ENCODE measurements at regions not wholly inside any gene's neighbourhood (a gene's known extent, or its start where the extent isn't known, plus 50 kb on each side); places are given as distances from the start of the nearest gene placed in this dataset.

DNA sequence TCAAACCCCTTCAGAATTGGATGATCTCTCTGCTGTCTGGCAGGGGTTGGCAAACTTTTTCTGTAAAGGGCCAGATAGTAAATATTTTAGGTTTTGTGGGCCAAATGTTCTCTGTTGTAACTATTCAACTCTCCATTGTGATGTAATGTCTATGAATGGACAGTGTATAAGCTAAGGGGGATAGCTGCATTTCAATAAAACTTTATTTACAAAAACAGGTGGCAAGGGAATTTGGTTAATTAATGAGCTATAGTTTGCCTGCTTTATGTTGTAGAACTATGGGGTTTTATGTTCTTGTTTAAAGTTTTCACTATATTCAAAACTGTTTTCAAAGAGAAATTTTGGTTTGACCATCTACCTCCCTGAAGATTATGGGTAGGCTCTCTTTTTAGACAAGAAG is 182.1 kb upstream of the CITED2 start:
- no peak for ATAC-seq (ENCODE audit: low read depth in 2 of 2)
- Histone ChIP-seq H3K36me3 (ENCODE audit: control insufficient read depth, insufficient read depth, low read length) (no peaks in the 10 kb centered on the region), H3K27me3 (ENCODE audit: control insufficient read depth, insufficient read depth, low read length) (no peaks in the 10 kb centered on the region), H3K9me3 (ENCODE audit: control insufficient read depth in 2 of 2, low read length in 2 of 2) (no peaks in the 10 kb centered on the region), H3K27ac (ENCODE audit: insufficient read depth, low read length, poor library complexity, severe bottlenecking) (no peak overlapping the region), H3K4me3 (ENCODE audit: low read depth, low read length) (no peak overlapping the region), H3K4me1 (ENCODE audit: control insufficient read depth, insufficient read depth, low read length, poor library complexity, severe bottlenecking) (no peaks in the 10 kb centered on the region)
- H3K27me3 Mint-ChIP-seq: no peaks in the 10 kb centered on the region
- no peaks in the 10 kb centered on the region for H3K4me1 Mint-ChIP-seq
- no peak overlapping the region for H3K4me3 Mint-ChIP-seq
- peaks cover 0 to 2% (median 0%) of the 10 kb centered on the region in 7 donors for H3K9me3 Mint-ChIP-seq
- peaks cover 3% of the 10 kb centered on the region for H3K36me3 Mint-ChIP-seq
- no peak overlapping the region for H3K27ac Mint-ChIP-seq
- no peak for DNase-seq

- no peaks in the 10 kb centered on the region for H3K36me3 Mint-ChIP-seq
- Histone ChIP-seq H3K36me3 (ENCODE audit: control insufficient read depth, insufficient read depth, low read length) (no peaks in the 10 kb centered on the region), H3K4me3 (ENCODE audit: low read depth, low read length) (no peak overlapping the region), H3K27me3 (ENCODE audit: control insufficient read depth, insufficient read depth, low read length) (no peaks in the 10 kb centered on the region), H3K9me3 (ENCODE audit: control insufficient read depth in 2 of 2, low read length in 2 of 2) (no peaks in the 10 kb centered on the region), H3K4me1 (ENCODE audit: control insufficient read depth, insufficient read depth, low read length, poor library complexity, severe bottlenecking) (no peaks in the 10 kb centered on the region), H3K27ac (ENCODE audit: insufficient read depth, low read length, poor library complexity, severe bottlenecking) (no peak overlapping the region)
- DNase-seq (no peak), ATAC-seq (ENCODE audit: low read depth in 2 of 2) (no peak)
- no peaks in the 10 kb centered on the region for H3K27me3 Mint-ChIP-seq
- H3K4me1 Mint-ChIP-seq: no peaks in the 10 kb centered on the region
- no peak overlapping the region for H3K4me3 Mint-ChIP-seq
- no peak overlapping the region for H3K27ac Mint-ChIP-seq
- H3K9me3 Mint-ChIP-seq: peaks cover 0 to 1% (median 0%) of the 10 kb centered on the region in 7 donors
These were observed 179.5 kb upstream of the CITED2 start for GRCh38 chr6:139553916-139554315.

DNA sequence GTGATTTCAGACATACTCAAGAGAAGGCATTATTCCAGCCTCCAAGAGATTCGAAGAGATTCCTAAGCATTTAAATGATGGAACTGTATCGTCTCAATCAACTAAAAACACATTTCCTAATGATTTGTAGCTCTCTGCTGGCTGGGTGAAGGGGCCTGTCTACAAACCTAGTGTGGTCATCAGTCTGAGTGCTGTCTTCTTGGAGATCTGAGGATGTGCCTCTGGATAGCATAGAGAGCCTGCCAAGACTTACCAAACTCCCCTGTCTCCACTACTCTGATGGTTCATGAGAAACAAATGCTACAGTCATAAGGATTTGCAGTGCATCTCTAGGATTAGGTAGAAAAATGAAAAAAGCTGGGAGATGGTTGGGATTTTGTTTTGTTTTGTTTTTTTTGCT is 176.9 kb upstream of the CITED2 start:
- no peaks in the 10 kb centered on the region for H3K4me1 ChIP-seq (ENCODE audit: control insufficient read depth, insufficient read depth, low read length, poor library complexity, severe bottlenecking)
- no peaks in the 10 kb centered on the region for H3K4me1 Mint-ChIP-seq
- peaks cover 0 to 1% (median 0%) of the 10 kb centered on the region in 7 donors for H3K9me3 Mint-ChIP-seq
- H3K27me3 Mint-ChIP-seq: peaks cover 9% of the 10 kb centered on the region
- H3K9me3 ChIP-seq (ENCODE audit: control insufficient read depth in 2 of 2, low read length in 2 of 2): no peaks in the 10 kb centered on the region
- no peaks in the 10 kb centered on the region for H3K27me3 ChIP-seq (ENCODE audit: control insufficient read depth, insufficient read depth, low read length)
- H3K4me3 Mint-ChIP-seq: no peak overlapping the region
- H3K27ac Mint-ChIP-seq: no peak overlapping the region
- ATAC-seq (ENCODE audit: low read depth in 2 of 2) (no peak), DNase-seq (no peak)
- no peak overlapping the region for H3K27ac ChIP-seq (ENCODE audit: insufficient read depth, low read length, poor library complexity, severe bottlenecking)
- H3K36me3 ChIP-seq (ENCODE audit: control insufficient read depth, insufficient read depth, low read length): no peaks in the 10 kb centered on the region
- H3K36me3 Mint-ChIP-seq: no peaks in the 10 kb centered on the region
- no peak overlapping the region for H3K4me3 ChIP-seq (ENCODE audit: low read depth, low read length)

DNA sequence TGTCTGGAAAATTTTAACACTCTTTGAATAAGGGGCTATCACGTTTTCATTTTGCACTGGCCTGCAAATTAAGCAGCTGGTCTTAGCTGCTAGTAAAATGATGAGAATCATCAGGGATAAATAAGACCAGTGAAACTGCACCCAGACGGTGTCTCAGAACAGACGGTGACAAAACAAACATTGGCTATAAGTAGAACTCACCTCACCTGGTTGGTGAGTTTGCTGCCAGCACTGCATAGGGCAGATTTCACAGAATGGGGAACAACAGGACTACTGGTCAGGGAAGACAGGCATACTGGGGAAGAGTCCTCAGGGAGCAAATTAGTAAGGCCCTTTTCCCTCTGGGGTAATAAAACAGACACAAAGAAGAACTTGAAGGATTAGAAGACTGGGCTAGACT is 175.9 kb upstream of the CITED2 start:
- ATAC-seq (ENCODE audit: low read depth in 2 of 2) (no peak), DNase-seq (no peak)
- peaks cover 0 to 1% (median 0%) of the 10 kb centered on the region in 7 donors for H3K9me3 Mint-ChIP-seq
- no peaks in the 10 kb centered on the region for H3K36me3 ChIP-seq (ENCODE audit: control insufficient read depth, insufficient read depth, low read length)
- H3K27me3 ChIP-seq (ENCODE audit: control insufficient read depth, insufficient read depth, low read length): no peaks in the 10 kb centered on the region
- no peak overlapping the region for H3K27ac ChIP-seq (ENCODE audit: insufficient read depth, low read length, poor library complexity, severe bottlenecking)
- H3K27ac Mint-ChIP-seq: no peak overlapping the region
- no peak overlapping the region for H3K4me3 Mint-ChIP-seq
- H3K9me3 ChIP-seq (ENCODE audit: control insufficient read depth in 2 of 2, low read length in 2 of 2): no peaks in the 10 kb centered on the region
- no peaks in the 10 kb centered on the region for H3K4me1 ChIP-seq (ENCODE audit: control insufficient read depth, insufficient read depth, low read length, poor library complexity, severe bottlenecking)
- no peaks in the 10 kb centered on the region for H3K4me1 Mint-ChIP-seq
- peaks cover 18% of the 10 kb centered on the region for H3K27me3 Mint-ChIP-seq
- no peak overlapping the region for H3K4me3 ChIP-seq (ENCODE audit: low read depth, low read length)
- no peaks in the 10 kb centered on the region for H3K36me3 Mint-ChIP-seq

DNA sequence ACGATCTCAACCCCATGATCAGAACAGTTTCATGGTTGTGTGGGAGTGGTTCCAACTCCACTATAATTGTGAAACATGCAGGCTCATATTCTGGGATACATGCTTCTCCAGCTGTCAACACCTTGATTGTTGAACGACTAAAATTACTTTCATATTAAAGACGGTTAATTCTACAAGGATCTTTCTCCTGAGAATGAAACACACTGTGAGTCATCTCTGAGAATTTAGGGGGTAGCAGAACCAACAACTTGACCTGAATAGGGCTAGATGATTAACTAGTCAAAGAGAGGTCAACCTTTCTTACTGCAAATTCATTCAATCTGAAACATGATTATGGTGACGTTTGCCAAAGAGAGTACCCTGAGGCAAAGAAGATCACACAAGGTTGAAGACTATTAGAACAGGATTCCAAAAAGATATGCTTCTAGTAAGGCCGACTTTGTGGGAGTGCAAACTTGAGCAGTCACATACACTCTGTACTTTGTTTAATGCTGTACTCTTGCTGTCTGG is 175.2 kb upstream of the CITED2 start:
- no peak for DNase-seq
- Histone ChIP-seq H3K9me3 (ENCODE audit: control insufficient read depth in 2 of 2, low read length in 2 of 2) (no peaks in the 10 kb centered on the region), H3K27ac (ENCODE audit: insufficient read depth, low read length, poor library complexity, severe bottlenecking) (no peak overlapping the region), H3K27me3 (ENCODE audit: control insufficient read depth, insufficient read depth, low read length) (no peaks in the 10 kb centered on the region), H3K4me3 (ENCODE audit: low read depth, low read length) (no peak overlapping the region), H3K36me3 (ENCODE audit: control insufficient read depth, insufficient read depth, low read length) (no peaks in the 10 kb centered on the region), H3K4me1 (ENCODE audit: control insufficient read depth, insufficient read depth, low read length, poor library complexity, severe bottlenecking) (no peaks in the 10 kb centered on the region)
- no peaks in the 10 kb centered on the region for H3K4me1 Mint-ChIP-seq
- H3K27ac Mint-ChIP-seq: no peak overlapping the region
- H3K27me3 Mint-ChIP-seq: peaks cover 18% of the 10 kb centered on the region
- H3K9me3 Mint-ChIP-seq: peaks cover 0 to 1% (median 0%) of the 10 kb centered on the region in 7 donors
- no peak for ATAC-seq (ENCODE audit: low read depth in 2 of 2)
- no peak overlapping the region for H3K4me3 Mint-ChIP-seq
- H3K36me3 Mint-ChIP-seq: no peaks in the 10 kb centered on the region

- DNase-seq: no peak
- Histone ChIP-seq H3K4me3 (ENCODE audit: low read depth, low read length) (no peak overlapping the region), H3K4me1 (ENCODE audit: control insufficient read depth, insufficient read depth, low read length, poor library complexity, severe bottlenecking) (no peaks in the 10 kb centered on the region), H3K9me3 (ENCODE audit: control insufficient read depth in 2 of 2, low read length in 2 of 2) (no peaks in the 10 kb centered on the region), H3K36me3 (ENCODE audit: control insufficient read depth, insufficient read depth, low read length) (no peaks in the 10 kb centered on the region), H3K27me3 (ENCODE audit: control insufficient read depth, insufficient read depth, low read length) (no peaks in the 10 kb centered on the region), H3K27ac (ENCODE audit: insufficient read depth, low read length, poor library complexity, severe bottlenecking) (no peak overlapping the region)
- Mint-ChIP-seq H3K4me1 (no peaks in the 10 kb centered on the region), H3K4me3 (no peak overlapping the region), H3K27ac (no peak overlapping the region), H3K9me3 (peaks cover 0 to 1% (median 0%) of the 10 kb centered on the region in 7 donors), H3K27me3 (peaks cover 18% of the 10 kb centered on the region), H3K36me3 (no peaks in the 10 kb centered on the region)
- ATAC-seq (ENCODE audit: low read depth in 2 of 2): no peak
These were observed 173.4 kb upstream of the CITED2 start for GRCh38 chr6:139547804-139548203.

DNA sequence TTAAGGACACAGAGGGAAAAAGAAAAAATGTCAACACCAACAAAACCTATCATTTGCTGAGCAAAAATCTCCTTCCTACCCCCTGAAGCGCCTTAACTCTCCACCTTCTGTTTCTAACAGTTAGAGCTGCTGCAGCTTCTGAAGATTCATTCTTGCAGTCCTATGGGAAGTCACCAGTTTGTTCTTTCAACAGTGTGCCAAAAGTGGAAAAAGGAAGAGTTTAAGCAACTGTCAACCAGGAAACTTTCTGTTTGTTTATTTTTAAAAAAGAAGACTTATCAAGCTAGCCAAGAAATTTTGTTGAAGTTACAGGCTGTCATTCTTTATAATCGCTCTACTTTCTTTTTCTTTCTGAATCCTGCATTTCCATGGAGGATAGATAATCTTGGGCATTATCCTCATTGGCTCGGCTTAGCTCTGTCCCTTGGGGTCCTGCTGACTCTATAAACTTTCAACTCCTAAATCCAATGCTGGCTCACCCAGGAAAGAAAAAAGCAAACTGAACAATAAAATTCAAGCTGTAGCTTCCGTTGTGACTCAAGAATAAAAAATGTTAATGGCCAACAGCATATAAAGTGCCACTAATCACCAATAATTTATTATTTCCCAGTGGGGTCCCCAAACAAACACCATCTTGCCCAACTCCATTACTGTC is 172.8 kb upstream of the CITED2 start:
- DNase-seq (no peak), ATAC-seq (ENCODE audit: low read depth in 2 of 2) (no peak)
- no peak overlapping the region for H3K27ac Mint-ChIP-seq
- H3K4me1 ChIP-seq (ENCODE audit: control insufficient read depth, insufficient read depth, low read length, poor library complexity, severe bottlenecking): no peaks in the 10 kb centered on the region
- H3K36me3 ChIP-seq (ENCODE audit: control insufficient read depth, insufficient read depth, low read length): no peaks in the 10 kb centered on the region
- no peaks in the 10 kb centered on the region for H3K36me3 Mint-ChIP-seq
- no peak overlapping the region for H3K4me3 Mint-ChIP-seq
- H3K27me3 ChIP-seq (ENCODE audit: control insufficient read depth, insufficient read depth, low read length): no peaks in the 10 kb centered on the region
- no peak overlapping the region for H3K4me3 ChIP-seq (ENCODE audit: low read depth, low read length)
- H3K27ac ChIP-seq (ENCODE audit: insufficient read depth, low read length, poor library complexity, severe bottlenecking): no peak overlapping the region
- no peaks in the 10 kb centered on the region for H3K4me1 Mint-ChIP-seq
- peaks cover 18% of the 10 kb centered on the region for H3K27me3 Mint-ChIP-seq
- H3K9me3 ChIP-seq (ENCODE audit: control insufficient read depth in 2 of 2, low read length in 2 of 2): no peaks in the 10 kb centered on the region
- H3K9me3 Mint-ChIP-seq: peaks cover 0 to 1% (median 0%) of the 10 kb centered on the region in 7 donors

DNA sequence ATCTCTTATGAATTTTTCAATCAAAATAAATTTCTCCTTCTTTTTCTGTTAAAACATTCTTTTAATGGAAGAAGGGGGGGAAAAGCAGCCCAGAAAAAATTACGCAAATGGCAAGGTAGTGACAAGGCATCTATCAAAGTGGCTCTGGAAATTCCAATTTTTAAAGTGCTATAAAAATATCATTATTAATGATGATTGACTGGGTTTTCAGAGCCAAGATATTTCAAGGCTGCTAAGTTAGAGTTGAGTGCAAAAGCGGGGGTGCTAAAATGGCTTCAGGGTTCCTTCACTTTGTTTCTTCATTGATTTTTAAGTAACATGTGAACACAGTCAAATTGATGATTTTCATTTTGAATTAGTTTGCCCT is 171.6 kb upstream of the CITED2 start:
- Mint-ChIP-seq H3K27ac (no peak overlapping the region), H3K4me3 (no peak overlapping the region), H3K36me3 (no peaks in the 10 kb centered on the region), H3K27me3 (peaks cover 18% of the 10 kb centered on the region), H3K4me1 (no peaks in the 10 kb centered on the region), H3K9me3 (peaks cover 0 to 1% (median 0%) of the 10 kb centered on the region in 7 donors)
- H3K4me1 ChIP-seq (ENCODE audit: control insufficient read depth, insufficient read depth, low read length, poor library complexity, severe bottlenecking): no peaks in the 10 kb centered on the region
- H3K27me3 ChIP-seq (ENCODE audit: control insufficient read depth, insufficient read depth, low read length): no peaks in the 10 kb centered on the region
- H3K36me3 ChIP-seq (ENCODE audit: control insufficient read depth, insufficient read depth, low read length): no peaks in the 10 kb centered on the region
- no peak for ATAC-seq (ENCODE audit: low read depth in 2 of 2)
- no peaks in the 10 kb centered on the region for H3K9me3 ChIP-seq (ENCODE audit: control insufficient read depth in 2 of 2, low read length in 2 of 2)
- no peak overlapping the region for H3K4me3 ChIP-seq (ENCODE audit: low read depth, low read length)
- DNase-seq: no peak
- H3K27ac ChIP-seq (ENCODE audit: insufficient read depth, low read length, poor library complexity, severe bottlenecking): no peak overlapping the region

Data from CD4-positive, CD25-positive, alpha-beta regulatory T cell (primary cell).